G401.6 (cell line): ENCODE measurements at regions not wholly inside any gene's neighbourhood (a gene's known extent, or its start where the extent isn't known, plus 50 kb on each side); places are given as distances from the start of the nearest gene placed in this dataset.

Source experiments
- FAIRE-seq: peaks from 2 replicates; lab custom pipeline; 2012; peaks lifted over from hg19 to GRCh38; lab: Jason Lieb, UNC

DNA sequence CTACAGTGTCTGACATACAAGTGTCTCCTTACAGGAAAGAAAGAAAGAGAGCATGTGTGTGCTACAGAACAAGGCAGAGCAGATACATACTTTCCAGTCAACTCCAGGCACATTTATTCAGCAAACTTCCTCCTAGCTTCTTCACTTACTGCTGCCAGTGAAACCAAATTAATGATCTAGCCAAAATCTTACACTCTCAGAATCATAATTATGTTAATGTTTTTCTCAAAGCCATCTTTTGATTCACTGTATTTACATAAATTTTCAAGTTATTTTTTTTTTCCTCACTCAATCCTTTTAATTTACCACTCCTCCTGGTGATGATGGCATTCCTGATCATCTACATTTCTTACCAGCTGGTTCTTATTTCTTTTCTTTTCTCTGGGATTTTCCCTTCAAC, 326.7 kb downstream of the IGSF11 start:
- no peak for FAIRE-seq

DNA sequence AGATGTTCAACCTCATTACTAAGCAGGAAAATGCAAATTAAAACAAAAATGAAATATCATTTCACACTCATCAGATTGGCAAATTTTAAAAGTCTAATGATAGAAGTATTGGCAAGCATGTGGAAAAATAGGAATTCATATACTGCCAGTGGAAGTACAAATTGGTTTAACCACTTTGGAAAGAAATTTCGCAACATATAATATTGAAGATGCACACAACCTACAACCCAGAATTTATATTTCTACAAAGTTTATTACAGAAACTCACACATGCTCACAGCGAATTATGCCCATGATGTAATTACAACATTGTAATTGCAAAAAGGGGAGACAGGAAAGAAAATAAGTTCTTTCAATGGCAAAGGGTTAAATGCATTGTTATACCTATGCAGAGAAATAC, 324.1 kb downstream of the IGSF11 start:
- no peak for FAIRE-seq

DNA sequence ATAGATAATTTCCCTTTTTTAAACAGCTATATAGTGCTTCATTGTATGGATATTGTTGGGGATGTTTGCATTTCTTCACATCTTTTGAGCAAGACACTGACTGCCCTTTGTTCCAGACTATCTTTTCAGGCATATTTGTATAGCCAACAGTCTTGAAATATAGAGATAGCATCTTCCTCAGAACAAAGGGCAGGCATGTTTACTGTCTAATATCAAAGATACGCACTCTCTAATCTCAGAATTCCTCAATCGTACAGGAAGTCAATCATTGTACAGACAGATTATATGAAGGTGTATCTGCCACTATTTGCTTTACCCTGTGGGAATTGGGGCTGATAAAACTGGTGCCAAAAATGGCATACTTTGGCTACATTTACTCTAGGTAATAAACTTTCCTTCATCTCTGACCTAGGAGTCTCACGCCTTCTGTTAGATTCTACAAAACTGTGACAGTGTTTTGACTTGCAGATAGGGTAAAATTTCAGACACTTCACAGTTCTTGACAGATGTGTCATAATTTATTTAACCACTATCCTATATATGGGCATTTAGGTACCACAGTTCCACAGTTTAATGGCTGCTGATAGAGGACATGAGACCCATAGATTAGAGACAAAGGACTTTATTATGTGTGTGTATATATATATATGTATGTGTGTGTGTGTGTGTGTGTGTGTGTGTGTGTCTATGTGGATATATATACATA, 321.0 kb downstream of the IGSF11 start:
- no peak for FAIRE-seq

- FAIRE-seq = no peak
These were observed 319.8 kb downstream of the IGSF11 start for GRCh38 chr3:118714800-118715199.

DNA sequence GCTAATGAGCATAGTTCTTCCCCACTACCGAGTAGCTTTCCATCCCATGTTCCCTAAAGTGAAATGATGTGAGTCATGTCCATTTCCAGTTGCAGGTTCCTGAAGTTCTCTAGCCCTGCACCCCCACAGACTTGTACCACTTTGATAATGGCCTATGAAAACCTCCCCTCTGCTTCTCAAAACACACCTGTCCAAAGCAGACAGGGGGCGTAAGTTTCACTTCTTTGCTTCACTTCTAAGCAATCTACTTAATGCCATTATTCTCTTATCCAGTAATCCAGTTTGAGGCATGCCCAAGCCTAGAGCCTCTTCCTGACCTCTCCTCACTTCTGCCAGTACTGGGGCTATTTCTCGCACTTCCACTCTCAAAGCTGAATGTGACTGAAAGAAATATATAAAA, 305.1 kb downstream of the IGSF11 start:
- FAIRE-seq = no peak

GRCh38 chr3:118734664-118735063, 300.0 kb downstream of the IGSF11 start:
- no peak for FAIRE-seq

GRCh38 chr3:118736107-118736506, 298.5 kb downstream of the IGSF11 start:
- no peak for FAIRE-seq

DNA sequence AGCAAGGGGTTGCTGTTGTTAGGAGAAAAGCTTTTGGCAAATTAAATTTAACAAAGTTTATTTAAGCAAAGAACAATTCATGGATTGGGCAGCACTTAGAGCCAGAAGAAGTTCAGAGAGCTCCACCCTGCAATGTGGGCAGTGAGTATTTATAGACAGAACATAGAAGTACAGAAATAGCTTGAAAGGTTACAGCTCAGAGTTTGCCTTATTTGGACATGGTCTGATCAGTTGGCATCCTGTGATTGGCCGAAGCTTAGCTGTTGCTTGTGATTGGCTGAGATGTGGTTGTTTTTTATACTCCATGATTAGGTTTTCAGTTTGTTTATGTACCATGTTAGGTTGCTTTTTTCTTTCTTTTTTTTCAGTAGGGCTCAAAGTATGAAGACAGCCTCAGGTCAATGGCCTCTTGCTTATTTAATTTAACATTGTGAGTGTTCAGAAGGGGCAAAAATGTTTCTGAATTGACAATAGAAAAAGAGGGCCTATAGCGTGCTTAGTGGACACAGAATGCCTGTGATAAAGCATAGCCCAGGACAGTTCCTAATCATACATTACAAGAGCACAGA, 293.8 kb downstream of the IGSF11 start:
- no peak for FAIRE-seq

DNA sequence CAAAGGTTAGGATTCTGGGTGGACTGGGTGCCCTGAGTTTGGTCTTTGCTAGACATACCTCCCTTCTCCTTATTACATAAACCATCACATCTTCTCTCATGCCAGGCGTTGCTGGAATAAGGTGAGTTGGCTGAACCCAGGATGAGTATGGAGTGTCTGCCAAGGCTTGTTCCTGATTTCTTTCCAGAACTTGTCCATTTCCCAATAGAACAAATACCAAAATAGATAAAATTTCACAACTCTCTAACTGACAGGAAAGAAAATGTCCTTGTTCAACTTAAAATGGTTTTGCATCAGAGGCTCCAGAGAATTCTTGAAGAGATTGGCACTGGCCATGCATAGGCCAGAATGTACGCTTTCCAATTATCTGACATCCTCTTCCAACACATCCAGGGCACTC, 291.9 kb downstream of the IGSF11 start:
- FAIRE-seq = no peak

GRCh38 chr3:118744186-118744585, 290.5 kb downstream of the IGSF11 start:
- no peak for FAIRE-seq

DNA sequence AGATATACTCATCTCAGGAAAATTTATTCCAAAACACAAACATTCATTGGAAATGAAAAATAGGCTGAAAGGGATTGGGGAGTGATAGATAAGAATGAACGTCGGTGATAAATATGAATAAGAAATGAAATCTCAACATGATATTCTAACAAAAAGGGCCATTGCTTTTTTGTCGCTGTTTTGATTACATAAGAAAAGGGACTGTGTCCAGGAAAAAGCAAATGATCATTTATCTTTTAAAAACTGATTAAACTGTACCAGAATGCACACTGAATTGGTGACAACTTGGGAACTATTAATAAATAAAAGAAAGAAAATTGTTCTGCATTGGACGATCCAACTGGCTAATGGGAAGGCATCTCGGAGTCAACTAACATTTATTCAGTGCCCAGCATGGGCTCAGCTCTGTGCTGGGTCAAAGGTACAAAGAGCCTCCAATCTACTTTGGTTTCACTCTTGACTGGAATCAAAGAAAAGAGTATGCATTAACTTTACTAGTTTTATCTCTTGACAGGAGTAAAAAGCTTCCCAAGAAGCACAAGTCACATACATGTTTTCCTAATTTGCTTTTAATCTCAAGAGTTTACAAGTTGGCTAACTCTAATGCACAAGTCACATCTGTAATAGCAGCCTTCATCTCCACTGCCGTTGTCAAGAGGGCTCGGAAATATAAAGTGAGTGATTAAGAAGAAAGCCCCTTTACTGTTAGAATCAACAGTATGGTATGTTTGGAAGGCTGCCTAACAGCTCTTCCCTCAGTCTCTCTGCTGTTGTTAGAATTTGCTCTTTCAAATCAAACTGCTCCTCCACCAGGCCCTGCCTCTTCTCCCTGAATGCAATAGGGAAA, 280.0 kb downstream of the IGSF11 start:
- FAIRE-seq = no peak

DNA sequence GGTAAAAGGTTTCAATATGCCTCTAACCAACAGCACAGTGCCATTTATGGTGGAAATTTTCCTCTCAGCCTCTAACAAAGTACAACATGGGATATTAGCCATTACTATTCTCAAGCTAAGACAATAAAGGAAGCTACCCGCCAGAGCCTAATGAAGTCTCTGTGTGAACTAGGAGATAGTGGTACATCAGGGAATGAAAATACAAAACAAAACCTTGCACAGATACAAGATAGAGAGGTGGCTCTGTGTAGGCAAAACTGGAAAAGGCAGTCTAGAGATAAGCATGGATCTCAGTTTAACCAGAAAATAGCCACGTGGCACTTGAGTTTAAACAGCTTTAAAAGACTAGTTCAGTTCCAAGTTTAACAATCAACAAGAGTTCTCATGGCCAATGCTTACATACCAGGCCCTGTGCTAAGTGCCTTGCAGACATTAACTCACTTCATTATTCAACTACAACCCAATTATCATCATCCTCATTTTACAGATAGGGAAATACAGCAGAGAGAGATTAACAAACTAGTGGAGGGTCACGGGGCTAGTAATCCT, 279.3 kb downstream of the IGSF11 start:
- FAIRE-seq = no peak

GRCh38 chr3:118760585-118761290, 273.9 kb downstream of the IGSF11 start:
- no peak for FAIRE-seq

GRCh38 chr3:118761291-118761606, 273.4 kb downstream of the IGSF11 start:
- no peak for FAIRE-seq

- no peak for FAIRE-seq
These were observed 268.9 kb downstream of the IGSF11 start for GRCh38 chr3:118765636-118766305.

- no peak for FAIRE-seq
These were observed 268.4 kb downstream of the IGSF11 start for GRCh38 chr3:118766306-118766669.

DNA sequence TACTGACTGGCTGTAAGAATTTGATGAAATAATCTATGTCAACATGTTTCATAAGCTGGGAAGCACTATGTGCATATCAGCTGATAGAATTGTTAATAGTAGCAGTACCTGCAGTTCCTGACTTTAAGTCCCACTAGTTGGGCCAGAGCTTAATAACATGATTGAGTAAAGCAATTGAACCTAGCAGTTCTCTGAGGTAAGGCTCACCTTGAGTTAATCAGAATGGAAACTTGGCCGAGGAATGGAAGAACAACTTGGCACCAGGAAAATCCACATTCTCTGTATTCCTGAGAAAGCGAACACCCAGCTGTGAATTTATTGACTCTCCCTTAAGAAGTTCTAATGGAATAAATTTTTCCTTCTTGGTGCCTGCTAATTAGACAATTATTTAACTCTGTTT, 262.6 kb downstream of the IGSF11 start:
- FAIRE-seq = no peak

DNA sequence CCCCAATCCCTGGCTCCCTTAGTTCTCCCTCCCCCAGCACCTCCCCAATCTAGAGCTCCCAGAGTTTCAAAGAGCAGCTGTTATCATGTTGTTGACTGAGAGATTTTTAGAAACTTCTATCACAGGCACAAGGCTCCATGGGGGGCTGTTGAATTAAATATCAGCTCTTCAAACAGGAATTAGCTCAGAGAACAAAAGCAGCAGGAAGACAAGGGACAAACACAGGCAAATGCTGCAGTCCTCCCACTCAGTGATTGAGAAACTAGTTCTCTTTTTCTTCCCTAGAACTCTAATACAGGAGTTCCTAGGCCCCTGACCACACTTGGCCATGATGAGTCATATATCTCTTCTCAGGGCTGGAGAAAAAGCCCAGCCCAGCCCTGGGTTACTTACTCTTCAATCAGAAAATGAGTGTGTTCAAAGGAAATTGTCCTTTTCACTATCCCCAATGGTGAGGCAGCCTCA, 262.1 kb downstream of the IGSF11 start:
- FAIRE-seq = no peak

- FAIRE-seq = no peak
These were observed 259.6 kb downstream of the IGSF11 start for GRCh38 chr3:118775021-118775420.

DNA sequence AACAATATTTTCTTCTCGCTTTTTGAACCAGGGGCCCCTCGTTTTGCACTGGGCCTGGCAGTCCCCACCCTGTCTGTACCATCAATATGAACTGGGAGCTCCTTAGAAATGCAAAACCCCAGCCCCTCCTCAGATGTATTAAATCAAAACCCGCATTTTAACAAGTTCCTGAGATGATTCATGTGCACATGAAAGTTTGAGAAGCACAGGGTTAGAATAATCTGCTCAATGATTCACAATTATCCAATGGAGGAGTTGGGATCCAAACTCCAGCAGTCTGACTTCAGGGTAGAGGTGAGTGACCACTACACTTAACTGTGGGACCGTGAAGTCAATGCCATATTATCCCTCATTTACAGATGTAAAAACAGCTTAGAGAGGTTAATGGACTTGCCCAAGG, 256.4 kb downstream of the IGSF11 start:
- no peak for FAIRE-seq

DNA sequence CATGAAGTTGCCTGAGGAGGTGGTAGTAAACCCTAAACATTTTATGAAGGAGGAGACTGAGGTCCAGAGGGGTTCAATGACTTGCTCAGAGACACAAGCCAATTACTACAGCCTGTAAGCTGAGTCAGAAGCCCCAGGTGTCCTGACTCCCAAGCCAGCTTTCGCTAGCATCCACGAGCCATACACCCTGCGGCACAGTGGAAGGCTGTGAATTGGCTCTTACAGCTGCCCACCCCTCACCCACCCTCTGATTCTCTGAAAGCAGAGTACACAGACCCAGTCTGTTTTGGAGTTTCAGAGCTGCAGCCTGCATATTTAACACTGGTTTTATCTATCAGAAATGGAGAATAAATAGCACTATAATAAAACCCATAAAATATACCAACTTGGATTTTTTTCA, 253.4 kb downstream of the IGSF11 start:
- no peak for FAIRE-seq

- FAIRE-seq = no peak
These were observed 252.8 kb downstream of the IGSF11 start for GRCh38 chr3:118781839-118782238.
